ENCODE measurements at regions not wholly inside any gene's neighbourhood (a gene's known extent, or its start where the extent isn't known, plus 50 kb on each side); places are given as distances from the start of the nearest gene placed in this dataset.

DNA sequence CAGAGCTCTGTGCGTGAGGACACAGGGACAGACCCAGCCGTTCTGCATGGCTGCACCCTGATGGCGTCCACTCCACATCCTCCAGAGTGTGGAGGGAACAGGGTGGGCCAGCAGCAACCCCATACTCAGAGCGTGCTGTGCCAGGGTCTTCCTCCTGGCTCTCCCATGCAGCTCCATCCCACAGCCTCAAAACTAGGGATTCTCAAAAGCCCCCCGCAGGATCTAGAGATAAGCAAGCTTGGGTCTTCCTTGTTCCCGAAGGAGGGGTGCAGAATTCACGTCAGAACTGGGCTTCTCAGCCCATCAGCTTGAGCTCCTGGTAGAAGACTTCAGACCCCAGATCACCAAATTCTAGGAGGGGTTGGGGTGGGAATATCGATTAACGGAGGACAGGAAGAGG is 858.8 kb downstream of the TBC1D22A start:
- DNase-seq (ENCODE audit: insufficient read length, low spot score): no peak
- TF ChIP-seq CTCF (IDR thresholded peaks at IDR 0.05; ENCODE audit: insufficient read depth, missing control alignments): no peak
- no peak for FAIRE-seq

DNA sequence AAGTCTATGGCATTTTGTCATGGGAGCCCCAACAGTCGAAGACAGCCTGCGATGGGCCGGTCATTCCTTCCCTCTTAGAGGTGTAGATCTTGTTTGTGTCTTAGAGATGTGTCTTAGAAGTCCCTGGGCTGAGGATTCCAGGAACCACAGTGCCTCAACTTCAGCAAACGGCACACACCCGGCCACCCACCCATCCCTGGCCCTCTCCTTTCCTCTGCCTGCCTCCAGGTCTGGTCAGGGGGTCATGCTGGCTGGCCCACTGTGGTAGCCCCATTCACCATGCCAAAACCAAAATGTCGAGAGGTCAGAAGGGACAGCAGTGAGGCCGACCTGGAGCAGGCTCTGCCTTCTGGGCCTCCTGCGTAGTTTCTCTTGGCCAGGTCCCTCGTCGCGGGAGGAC is 857.9 kb downstream of the TBC1D22A start:
- TF ChIP-seq CTCF (IDR thresholded peaks at IDR 0.05; ENCODE audit: insufficient read depth, missing control alignments): no peak
- DNase-seq (ENCODE audit: insufficient read length, low spot score): no peak
- FAIRE-seq: no peak

- TF ChIP-seq CTCF (IDR thresholded peaks at IDR 0.05; ENCODE audit: insufficient read depth, missing control alignments): no peak
- FAIRE-seq: no peak
These were observed 857.2 kb downstream of the TBC1D22A start for GRCh38 chr22:47619631-47620030.

DNA sequence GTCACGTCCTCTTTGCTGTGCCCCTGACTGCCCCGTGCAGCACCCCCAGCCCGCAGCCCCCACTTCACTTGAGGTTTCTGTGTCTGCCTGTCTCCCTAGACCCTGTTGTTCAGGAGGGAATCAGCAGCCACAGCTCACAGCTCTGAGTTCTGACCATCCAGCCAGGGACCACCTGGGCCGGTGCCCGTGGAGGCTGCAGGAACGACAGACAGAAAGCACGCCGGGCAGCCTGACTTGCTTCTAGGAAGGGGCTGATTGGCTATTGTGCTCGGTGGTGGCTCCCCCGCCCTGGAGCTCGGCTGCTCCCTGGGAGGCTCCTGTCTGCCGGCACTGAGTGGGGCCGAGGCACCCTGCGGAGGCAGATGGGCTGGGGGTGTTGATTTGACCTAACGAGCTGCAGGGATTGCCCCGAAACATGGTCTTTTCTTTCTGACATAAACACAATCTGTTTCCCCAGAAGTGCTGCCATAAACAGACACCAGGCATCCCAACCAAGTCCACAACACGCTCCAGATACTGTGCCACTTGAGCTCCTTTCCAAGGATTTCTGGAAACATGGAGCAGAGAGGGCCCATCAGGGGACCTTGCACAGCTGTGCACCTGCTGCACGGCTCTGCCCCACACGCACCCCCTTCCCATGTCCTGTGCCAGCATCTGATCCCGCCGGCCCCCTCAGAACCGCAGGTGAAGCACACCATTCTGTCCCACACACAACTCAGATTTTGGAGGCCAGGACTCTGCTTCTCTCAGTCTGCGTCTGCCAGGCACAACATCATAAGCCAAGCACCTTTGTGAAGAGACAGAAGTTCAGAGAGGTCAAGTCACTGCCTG is 855.9 kb downstream of the TBC1D22A start:
- no peak for FAIRE-seq
- no peak for DNase-seq (ENCODE audit: insufficient read length, low spot score)
- no peak for TF ChIP-seq CTCF (IDR thresholded peaks at IDR 0.05; ENCODE audit: insufficient read depth, missing control alignments)

More at GRCh38 chr22:47619631-47620030, 857.2 kb downstream of the TBC1D22A start:
- no peak for DNase-seq (ENCODE audit: insufficient read length, low spot score)

DNA sequence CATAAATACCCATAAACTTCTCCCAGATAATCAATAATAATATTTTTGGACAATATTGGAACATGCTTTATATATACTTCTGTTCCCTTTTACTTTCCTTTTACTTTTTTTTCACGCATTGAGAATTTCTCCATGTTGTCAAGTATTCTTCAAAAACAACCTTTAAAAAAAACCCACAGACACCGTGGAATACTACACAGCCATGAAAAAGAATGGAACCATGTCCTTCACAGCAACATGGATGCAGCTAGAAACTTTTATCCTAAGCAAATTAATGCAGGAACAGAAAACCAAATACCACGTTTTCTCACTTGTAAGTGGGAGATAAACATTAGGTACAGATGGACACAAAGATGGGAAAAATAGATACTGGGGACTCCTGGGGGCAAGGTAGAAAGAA is 854.7 kb downstream of the TBC1D22A start:
- no peak for TF ChIP-seq CTCF (IDR thresholded peaks at IDR 0.05; ENCODE audit: insufficient read depth, missing control alignments)
- FAIRE-seq: no peak
- DNase-seq (ENCODE audit: insufficient read length, low spot score): no peak

- DNase-seq (ENCODE audit: insufficient read length, low spot score) (no peak), FAIRE-seq (no peak)
- no peak for TF ChIP-seq CTCF (IDR thresholded peaks at IDR 0.05; ENCODE audit: insufficient read depth, missing control alignments)
These were observed 854.1 kb downstream of the TBC1D22A start for GRCh38 chr22:47616396-47617020.

- FAIRE-seq (no peak), DNase-seq (ENCODE audit: insufficient read length, low spot score) (no peak)
- TF ChIP-seq CTCF (IDR thresholded peaks at IDR 0.05; ENCODE audit: insufficient read depth, missing control alignments): no peak
These were observed 852.6 kb downstream of the TBC1D22A start for GRCh38 chr22:47615051-47615450.

Data from D721Med (cell line).